Body of pancreas (tissue), 4 donors: ENCODE measurements at regions not wholly inside any gene's neighbourhood (a gene's known extent, or its start where the extent isn't known, plus 50 kb on each side); places are given as distances from the start of the nearest gene placed in this dataset.

Source experiments
- CTCF ChIP-seq, 7 experiments: fragments of 450-650 bp in 4 of 7; fragments of 200-600 bp in 3 of 7; sonication (generic) in 3 of 7; IDR thresholded peaks; one replicate each; pipeline ENCODE4 v1.5.1; 2016 to 2019; ENCODE audit warnings: antibody characterized with exemption in 7 of 7
- POLR2A ChIP-seq, 3 donors: fragments of 450-650 bp; IDR thresholded peaks; one replicate each; pipeline ENCODE4 v1.6.1; 2016; ENCODE audit warnings: antibody characterized with exemption in 3 of 3, mild to moderate bottlenecking in 2 of 3

- TF ChIP-seq POLR2A (IDR thresholded peaks at IDR 0.05) (no peak), CTCF (IDR thresholded peaks at IDR 0.05) (no peak)
Measured at GRCh38 chrX:46211079-46211478, 334.1 kb downstream of the ZNF674 start.
